Endothelial cell of umbilical vein (primary cell): ENCODE measurements at regions not wholly inside any gene's neighbourhood (a gene's known extent, or its start where the extent isn't known, plus 50 kb on each side); places are given as distances from the start of the nearest gene placed in this dataset.

Experiments
- BruUV-seq: library from RNA; stranded (reverse); fragments of 400-500 nt; replicated peaks from 2 replicates; lab custom pipeline; 2021; lab: Mats Ljungman, UMichigan
- CTCF ChIA-PET: fragments of 300-600, 350-600 bp; sonication (Branson Sonifier 250); formaldehyde crosslinking; loops from one replicate; lab custom pipeline; 2021; ENCODE audit warnings: antibody characterized with exemption, inconsistent platforms; lab: Charles Lee
- POLR2A ChIA-PET: fragments of 300-600, 350-600 bp; sonication (Branson Sonifier 250); formaldehyde crosslinking; loops from one replicate; lab custom pipeline; 2021; ENCODE audit warnings: antibody characterized with exemption, inconsistent platforms; lab: Charles Lee
- DNase-seq: peaks from one replicate; pipeline ENCODE4 v3.0.0-alpha.2; 2011; ENCODE audit warnings: low read depth, low spot score
- FAIRE-seq: peaks from 2 replicates; lab custom pipeline; 2011; peaks lifted over from hg19 to GRCh38; lab: Jason Lieb, UNC
- H2AFZ ChIP-seq: 2 replicates; pipeline ENCODE4 v1.6.0; 2012; ENCODE audit warnings: low read depth, low read length, control low read depth, inconsistent platforms
- H3K27ac ChIP-seq: 2 replicates; pipeline ENCODE4 v1.5.1; 2011; ENCODE audit warnings: low read depth, mild to moderate bottlenecking, control low read depth, low read length, moderate library complexity; ENCODE audit not compliant: insufficient read depth
- H3K27me3 ChIP-seq, 2 experiments: 2 replicates each; pipeline versions ENCODE4 v1.6.0 to v1.6.1; 2011; ENCODE audit warnings: low read length in 2 of 2, mixed read lengths in 1 of 2; ENCODE audit not compliant: control insufficient read depth in 2 of 2, insufficient read depth in 2 of 2
- H3K36me3 ChIP-seq, 2 experiments: 2 replicates in 1 of 2; 3 replicates in 1 of 2; pipeline ENCODE4 v1.5.1; 2011; ENCODE audit warnings: low read length in 2 of 2, mild to moderate bottlenecking in 1 of 2, moderate library complexity in 1 of 2; ENCODE audit not compliant: control insufficient read depth in 2 of 2, insufficient read depth in 2 of 2; ENCODE audit errors: extremely low read depth in 1 of 2
- H3K4me1 ChIP-seq: 3 replicates; pipeline ENCODE4 v1.5.1; 2011; ENCODE audit warnings: mild to moderate bottlenecking, low read length; ENCODE audit not compliant: control insufficient read depth, insufficient read depth; ENCODE audit errors: extremely low read depth
- H3K4me2 ChIP-seq: 2 replicates; pipeline ENCODE4 v1.6.1; 2011; ENCODE audit warnings: low read length, control low read depth, mixed read lengths; ENCODE audit not compliant: insufficient read depth
- H3K4me3 ChIP-seq, 3 experiments: fragments of 200-600 bp in 1 of 3; sonication (generic), shearing (Covaris generic) in 1 of 3; replicated peaks in 1 of 3; 2 replicates each; pipeline ENCODE4 v1.5.1; 2011 to 2016; ENCODE audit warnings: control low read depth in 3 of 3, low read length in 3 of 3, mild to moderate bottlenecking in 2 of 3, inconsistent platforms in 1 of 3, low read depth in 1 of 3, moderate library complexity in 1 of 3; ENCODE audit not compliant: insufficient read depth in 1 of 3
- H3K79me2 ChIP-seq: 2 replicates; pipeline ENCODE4 v1.6.0; 2012; ENCODE audit warnings: low read length, inconsistent platforms; ENCODE audit not compliant: control insufficient read depth, insufficient read depth
- H3K9ac ChIP-seq: replicated peaks from 2 replicates; pipeline ENCODE3; 2011; ENCODE audit warnings: low read length, control low read depth; ENCODE audit not compliant: insufficient read depth; ENCODE audit errors: extremely low read depth
- H3K9me1 ChIP-seq: replicated peaks from 3 replicates; pipeline ENCODE4 v1.6.0; 2011; ENCODE audit warnings: mild to moderate bottlenecking, low read length; ENCODE audit not compliant: control insufficient read depth, insufficient read depth; ENCODE audit errors: extremely low read depth
- H3K9me3 ChIP-seq: replicated peaks from 2 replicates; pipeline ENCODE4 v1.5.1; 2012; ENCODE audit warnings: low read length, inconsistent platforms; ENCODE audit not compliant: control insufficient read depth, insufficient read depth
- H4K20me1 ChIP-seq: replicated peaks from 2 replicates; pipeline ENCODE3; 2011; ENCODE audit warnings: mild to moderate bottlenecking, low read length; ENCODE audit not compliant: control insufficient read depth, insufficient read depth; ENCODE audit errors: extremely low read depth
- EZH2 ChIP-seq: IDR thresholded peaks from 2 replicates; pipeline ENCODE4 v1.6.1; 2012; ENCODE audit warnings: borderline replicate concordance, low read depth, mild to moderate bottlenecking, moderate library complexity, low read length, inconsistent platforms; ENCODE audit not compliant: severe bottlenecking
- FOS ChIP-seq: IDR thresholded peaks from 2 replicates; pipeline ENCODE4 v1.6.1; 2011; ENCODE audit warnings: mild to moderate bottlenecking, low read length, moderate library complexity, borderline replicate concordance; ENCODE audit not compliant: insufficient read depth
- GATA2 ChIP-seq: IDR thresholded peaks from 2 replicates; pipeline ENCODE4 v1.7.0; 2011; ENCODE audit warnings: low read depth, mild to moderate bottlenecking, moderate library complexity, mixed read lengths, low read length; ENCODE audit not compliant: insufficient read length, insufficient read depth
- JUN ChIP-seq: IDR thresholded peaks from 2 replicates; pipeline ENCODE4 v1.6.1; 2011; ENCODE audit warnings: borderline replicate concordance, low read depth; ENCODE audit not compliant: insufficient read length, insufficient read depth
- MYC ChIP-seq: IDR thresholded peaks from one replicate; pipeline ENCODE4 v1.6.1; 2011; ENCODE audit warnings: mild to moderate bottlenecking, low read depth, low read length
- POLR2A ChIP-seq: IDR thresholded peaks from 2 replicates; pipeline ENCODE4 v1.6.1; 2012; ENCODE audit warnings: low read depth, mild to moderate bottlenecking, control low read depth, low read length
- POLR2AphosphoS5 ChIP-seq: IDR thresholded peaks from 2 replicates; pipeline ENCODE4 v1.6.1; 2012; ENCODE audit warnings: low read depth, mild to moderate bottlenecking, control low read depth, low read length, moderate library complexity; ENCODE audit not compliant: insufficient read depth
- dilution Hi-C: fragments of 300-500 bp; cut with MboI; formaldehyde crosslinking; loops from one replicate; pipeline ENCODE4 v1.15.0; 2019; ENCODE audit warnings: low sequenced_read_pairs; ENCODE audit not compliant: extremely low pct_ligation_motif_present
- intact Hi-C: fragments of 100-400 bp; cut with micrococcal nuclease; formaldehyde crosslinking; loops from one replicate; pipeline ENCODE4 v1.10.0; 2022

DNA sequence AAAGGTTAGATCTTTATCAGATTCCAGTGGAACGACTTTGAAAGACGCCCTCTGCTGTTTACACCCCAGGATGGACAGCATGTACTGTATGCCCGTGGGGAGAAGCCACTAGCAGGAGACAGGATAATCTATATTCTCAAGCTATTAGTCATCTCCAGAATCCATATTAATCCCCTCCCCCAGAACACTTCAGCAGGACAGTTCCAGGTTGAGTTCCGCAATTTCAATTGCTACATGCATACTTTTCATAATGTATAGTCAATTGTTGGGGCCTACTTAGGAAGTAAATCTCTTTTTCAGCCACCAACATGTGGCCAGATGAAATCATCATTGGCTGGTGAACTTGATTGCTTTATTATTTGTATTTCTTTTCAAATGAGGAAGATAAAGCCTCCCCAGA lies 313.1 kb upstream of the SMIM30 start:
- Histone ChIP-seq H2AFZ (no peak overlapping the region), H3K9ac (no peak overlapping the region), H4K20me1 (no peaks in the 10 kb centered on the region), H3K79me2 (no peaks in the 10 kb centered on the region), H3K27me3 (no peaks in the 10 kb centered on the region), H3K4me1 (no peaks in the 10 kb centered on the region), H3K9me1 (no peaks in the 10 kb centered on the region), H3K4me3 (no peak overlapping the region), H3K36me3 (no peaks in the 10 kb centered on the region), H3K9me3 (no peaks in the 10 kb centered on the region), H3K4me2 (no peak overlapping the region), H3K27ac (no peak overlapping the region)
- POLR2A ChIA-PET: no interaction called here
- intact Hi-C loops (no loop called here), dilution Hi-C loops (no loop called here)
- BruUV-seq: no TSS peak
- CTCF ChIA-PET: no interaction called here
- no peak for FAIRE-seq
- TF ChIP-seq JUN (no peak), POLR2A (no peak), FOS (no peak), MYC (no peak), EZH2 (no peak), POLR2AphosphoS5 (no peak)
- no peak for DNase-seq

DNA sequence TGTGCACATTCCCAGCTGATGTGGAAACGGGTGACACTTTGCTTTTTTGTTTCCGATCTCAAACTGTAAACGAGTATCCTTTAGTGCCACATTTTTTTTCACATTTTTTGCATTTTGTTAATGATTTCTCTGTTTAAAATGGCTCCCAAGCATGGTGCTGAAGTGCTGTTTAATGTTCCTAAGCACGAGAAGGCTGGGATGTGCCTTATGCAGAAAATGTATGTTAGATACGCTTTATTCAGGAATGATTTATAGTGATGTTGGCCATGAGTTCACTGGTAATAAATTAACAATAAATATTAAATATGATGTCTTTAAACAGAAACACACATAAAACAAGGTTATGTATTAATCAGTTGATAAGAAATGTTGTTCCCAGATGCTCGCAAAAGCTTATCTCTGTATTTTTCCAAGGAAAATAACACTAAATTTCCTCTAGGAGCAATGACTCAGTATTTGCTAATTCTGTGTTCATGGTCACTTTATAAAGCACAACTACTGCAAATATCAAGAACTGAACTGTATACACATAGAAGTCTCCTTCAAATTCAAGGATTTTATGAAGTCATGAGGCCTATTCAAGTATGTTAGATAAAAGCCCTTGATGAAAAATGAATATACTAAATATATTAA lies 305.9 kb upstream of the SMIM30 start:
- ChIA-PET POLR2A (no interaction called here), CTCF (interaction anchor here (1.2 to 6.4 kb wide), 3 partner anchors 265 to 874 kb away, joined by 6 to 72 read pairs (median 72); no protein-coding TSS in a partner anchor)
- dilution Hi-C loops: no loop called here
- BruUV-seq: no TSS peak
- TF ChIP-seq POLR2A (no peak), POLR2AphosphoS5 (no peak), GATA2 (no peak), FOS (no peak)
- H3K9me1 ChIP-seq: no peaks in the 10 kb centered on the region
- H3K4me3 ChIP-seq: no peak overlapping the region
- H3K27me3 ChIP-seq: no peaks in the 10 kb centered on the region
- DNase-seq: peak; percentile 8
- no peaks in the 10 kb centered on the region for H3K4me1 ChIP-seq
- H3K9me3 ChIP-seq: no peaks in the 10 kb centered on the region
- H3K4me2 ChIP-seq: no peak overlapping the region
- H3K79me2 ChIP-seq: no peaks in the 10 kb centered on the region
- no peak overlapping the region for H3K27ac ChIP-seq
- H2AFZ ChIP-seq: no peak overlapping the region
- H4K20me1 ChIP-seq: no peaks in the 10 kb centered on the region
- FAIRE-seq: no peak
- H3K9ac ChIP-seq: no peak overlapping the region
- intact Hi-C loops: no loop called here
- H3K36me3 ChIP-seq: no peaks in the 10 kb centered on the region
